ENCODE measurements at regions not wholly inside any gene's neighbourhood (a gene's known extent, or its start where the extent isn't known, plus 50 kb on each side); places are given as distances from the start of the nearest gene placed in this dataset.

DNA sequence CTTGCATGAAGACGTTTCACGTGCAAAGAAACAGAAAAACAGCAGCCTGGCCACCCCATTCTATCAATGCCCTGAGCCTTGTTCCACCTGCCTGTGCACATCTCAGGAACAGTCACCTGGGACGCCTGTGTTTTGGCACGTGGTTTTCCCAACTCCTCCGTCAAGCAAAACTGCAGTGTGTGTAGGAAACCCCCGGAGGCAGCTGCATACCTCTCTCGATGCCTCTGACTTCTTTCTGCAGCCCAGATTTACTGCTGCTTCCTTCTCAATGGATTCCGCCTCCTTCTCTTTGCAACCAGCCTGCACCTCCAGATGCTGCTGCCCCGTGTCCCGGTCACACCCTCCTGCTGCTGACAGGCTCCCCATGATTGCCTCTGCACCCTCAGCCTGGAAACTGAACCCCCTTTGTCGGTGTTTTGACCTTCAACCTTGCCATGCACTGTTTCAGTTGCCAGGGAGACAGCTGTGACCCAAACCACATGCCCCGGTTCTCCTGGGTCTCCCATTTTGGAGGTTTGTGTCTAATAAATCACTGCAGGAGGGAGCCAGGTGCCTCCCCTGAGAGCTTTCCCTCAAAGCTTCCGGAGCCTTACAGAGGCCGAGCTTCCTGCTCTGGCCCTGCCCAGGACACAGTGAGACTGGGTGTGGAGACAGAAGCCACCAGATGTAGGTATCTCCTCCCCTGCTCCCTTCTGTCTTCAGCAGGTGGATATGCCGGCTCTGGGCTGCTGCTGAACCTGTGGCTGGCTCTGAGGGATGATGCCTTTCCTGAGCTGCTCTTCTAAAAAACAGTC, 395.5 kb upstream of the IRX1 start:
- Histone ChIP-seq H3K27me3 (ENCODE audit: control insufficient read depth in 3 of 3, insufficient read depth in 3 of 3, low read length in 3 of 3) (peaks cover 19 to 49% (median 33%) of the 10 kb centered on the region in 3 donors), H3K27ac (ENCODE audit: low read depth, low read length) (no peak overlapping the region), H3K4me3 (ENCODE audit: low read length in 3 of 3) (no peak overlapping the region), H3K36me3 (ENCODE audit: control insufficient read depth in 3 of 3, insufficient read depth in 3 of 3, low read length in 3 of 3) (no peaks in the 10 kb centered on the region), H3K9ac (ENCODE audit: low read depth in 1 of 3, low read length in 3 of 3) (no peak overlapping the region), H3K9me3 (ENCODE audit: control insufficient read depth in 3 of 3, low read length in 3 of 3) (peaks cover 0 to 5% (median 2%) of the 10 kb centered on the region in 3 donors), H3K4me1 (ENCODE audit: control insufficient read depth in 3 of 3, insufficient read depth in 3 of 3, low read length in 3 of 3) (peaks cover 0 to 7% (median 4%) of the 10 kb centered on the region in 3 donors)

DNA sequence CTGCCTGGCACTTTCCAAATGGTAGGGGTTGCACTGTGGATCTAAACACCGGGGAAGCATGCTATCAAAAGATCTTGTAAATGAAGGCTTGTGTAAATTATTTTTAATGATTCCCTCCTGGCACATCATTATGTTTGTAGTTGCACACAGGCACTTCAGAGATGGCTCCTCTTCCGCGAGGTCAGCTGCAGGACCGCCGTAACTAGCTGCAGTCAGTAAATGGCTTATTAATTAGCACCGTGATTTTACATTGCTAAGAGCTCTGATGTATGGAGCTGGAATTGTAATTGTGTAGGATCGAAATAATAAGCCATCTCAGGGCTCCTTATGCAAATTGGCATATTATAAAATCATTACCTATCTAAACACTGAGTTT, 397.6 kb upstream of the IRX1 start:
- Histone ChIP-seq H3K36me3 (ENCODE audit: control insufficient read depth in 3 of 3, insufficient read depth in 3 of 3, low read length in 3 of 3) (no peaks in the 10 kb centered on the region), H3K4me3 (ENCODE audit: low read length in 3 of 3) (no peak overlapping the region), H3K9ac (ENCODE audit: low read depth in 1 of 3, low read length in 3 of 3) (no peak overlapping the region), H3K4me1 (ENCODE audit: control insufficient read depth in 3 of 3, insufficient read depth in 3 of 3, low read length in 3 of 3) (peaks cover 0 to 7% (median 4%) of the 10 kb centered on the region in 3 donors), H3K9me3 (ENCODE audit: control insufficient read depth in 3 of 3, low read length in 3 of 3) (no peaks in the 10 kb centered on the region), H3K27ac (ENCODE audit: low read depth, low read length) (no peak overlapping the region), H3K27me3 (ENCODE audit: control insufficient read depth in 3 of 3, insufficient read depth in 3 of 3, low read length in 3 of 3) (peaks cover 19 to 53% (median 33%) of the 10 kb centered on the region in 3 donors)

GRCh38 chr5:3197304-3198073, 398.1 kb upstream of the IRX1 start:
- H3K27me3 ChIP-seq (ENCODE audit: control insufficient read depth in 3 of 3, insufficient read depth in 3 of 3, low read length in 3 of 3): peaks cover 19 to 51% (median 33%) of the 10 kb centered on the region in 3 donors
- peaks cover 0 to 7% (median 4%) of the 10 kb centered on the region in 3 donors for H3K4me1 ChIP-seq (ENCODE audit: control insufficient read depth in 3 of 3, insufficient read depth in 3 of 3, low read length in 3 of 3)
- no peak overlapping the region for H3K27ac ChIP-seq (ENCODE audit: low read depth, low read length)
- no peaks in the 10 kb centered on the region for H3K36me3 ChIP-seq (ENCODE audit: control insufficient read depth in 3 of 3, insufficient read depth in 3 of 3, low read length in 3 of 3)
- no peaks in the 10 kb centered on the region for H3K9me3 ChIP-seq (ENCODE audit: control insufficient read depth in 3 of 3, low read length in 3 of 3)
- H3K4me3 ChIP-seq (ENCODE audit: low read length in 3 of 3): no peak overlapping the region
- no peak overlapping the region for H3K9ac ChIP-seq (ENCODE audit: low read depth in 1 of 3, low read length in 3 of 3)

GRCh38 chr5:3195994-3196393, 399.6 kb upstream of the IRX1 start:
- peaks cover 0 to 7% (median 4%) of the 10 kb centered on the region in 3 donors for H3K4me1 ChIP-seq (ENCODE audit: control insufficient read depth in 3 of 3, insufficient read depth in 3 of 3, low read length in 3 of 3)
- no peak overlapping the region for H3K9ac ChIP-seq (ENCODE audit: low read depth in 1 of 3, low read length in 3 of 3)
- H3K27ac ChIP-seq (ENCODE audit: low read depth, low read length): no peak overlapping the region
- no peaks in the 10 kb centered on the region for H3K9me3 ChIP-seq (ENCODE audit: control insufficient read depth in 3 of 3, low read length in 3 of 3)
- peaks cover 19 to 45% (median 31%) of the 10 kb centered on the region in 3 donors for H3K27me3 ChIP-seq (ENCODE audit: control insufficient read depth in 3 of 3, insufficient read depth in 3 of 3, low read length in 3 of 3)
- no peak overlapping the region for H3K4me3 ChIP-seq (ENCODE audit: low read length in 3 of 3)
- no peaks in the 10 kb centered on the region for H3K36me3 ChIP-seq (ENCODE audit: control insufficient read depth in 3 of 3, insufficient read depth in 3 of 3, low read length in 3 of 3)

DNA sequence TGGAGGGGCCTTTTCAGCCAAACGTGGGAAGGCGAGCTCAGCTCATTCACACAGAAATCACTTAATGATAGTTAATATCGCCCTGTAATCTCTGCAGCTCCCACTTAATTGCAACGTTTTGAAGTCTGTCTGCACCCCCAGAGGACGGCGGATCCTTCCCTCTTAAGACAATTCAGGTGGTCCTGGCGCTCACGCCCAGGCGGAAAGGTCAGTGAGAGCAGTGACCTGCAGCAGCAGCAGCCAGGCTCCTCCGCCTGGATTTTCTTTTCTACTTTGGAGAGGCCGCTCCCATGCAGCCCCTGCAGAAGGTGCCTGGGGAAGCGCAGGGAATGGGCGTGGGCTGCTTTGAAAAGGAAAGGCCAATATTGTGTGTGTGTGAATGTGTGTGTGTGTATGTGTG, 400.9 kb upstream of the IRX1 start:
- Histone ChIP-seq H3K4me3 (ENCODE audit: low read length in 3 of 3) (no peak overlapping the region), H3K27me3 (ENCODE audit: control insufficient read depth in 3 of 3, insufficient read depth in 3 of 3, low read length in 3 of 3) (peaks cover 19 to 33% (median 19%) of the 10 kb centered on the region in 3 donors), H3K9ac (ENCODE audit: low read depth in 1 of 3, low read length in 3 of 3) (no peak overlapping the region), H3K9me3 (ENCODE audit: control insufficient read depth in 3 of 3, low read length in 3 of 3) (no peaks in the 10 kb centered on the region), H3K27ac (ENCODE audit: low read depth, low read length) (no peak overlapping the region), H3K4me1 (ENCODE audit: control insufficient read depth in 3 of 3, insufficient read depth in 3 of 3, low read length in 3 of 3) (peaks cover 0 to 7% (median 4%) of the 10 kb centered on the region in 3 donors), H3K36me3 (ENCODE audit: control insufficient read depth in 3 of 3, insufficient read depth in 3 of 3, low read length in 3 of 3) (no peaks in the 10 kb centered on the region)

DNA sequence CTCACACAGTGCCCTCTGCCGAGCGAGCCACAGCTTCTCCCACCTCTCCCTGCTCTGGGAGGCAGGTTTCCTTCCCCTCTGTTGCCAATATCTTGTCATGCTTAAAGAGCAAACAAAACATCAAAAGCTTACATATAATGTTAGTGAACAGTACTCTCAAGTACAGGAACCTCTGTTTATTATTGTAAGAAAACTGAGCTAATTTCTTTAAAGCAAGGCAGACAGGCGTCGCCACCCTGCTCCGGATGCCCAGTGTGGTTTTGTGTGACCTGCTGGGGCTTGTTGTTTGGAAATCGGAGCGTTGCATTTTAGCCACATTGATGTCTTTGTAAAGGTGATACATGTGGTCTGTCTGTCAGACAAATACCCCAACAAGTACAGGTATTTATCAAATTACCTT, 401.4 kb upstream of the IRX1 start:
- H3K36me3 ChIP-seq (ENCODE audit: control insufficient read depth in 3 of 3, insufficient read depth in 3 of 3, low read length in 3 of 3): no peaks in the 10 kb centered on the region
- H3K4me1 ChIP-seq (ENCODE audit: control insufficient read depth in 3 of 3, insufficient read depth in 3 of 3, low read length in 3 of 3): peaks cover 0 to 7% (median 4%) of the 10 kb centered on the region in 3 donors
- no peak overlapping the region for H3K4me3 ChIP-seq (ENCODE audit: low read length in 3 of 3)
- H3K9ac ChIP-seq (ENCODE audit: low read depth in 1 of 3, low read length in 3 of 3): no peak overlapping the region
- H3K27me3 ChIP-seq (ENCODE audit: control insufficient read depth in 3 of 3, insufficient read depth in 3 of 3, low read length in 3 of 3): peaks cover 15 to 29% (median 15%) of the 10 kb centered on the region in 3 donors
- H3K9me3 ChIP-seq (ENCODE audit: control insufficient read depth in 3 of 3, low read length in 3 of 3): no peaks in the 10 kb centered on the region
- H3K27ac ChIP-seq (ENCODE audit: low read depth, low read length): no peak overlapping the region

- no peak overlapping the region for H3K4me3 ChIP-seq (ENCODE audit: low read length in 3 of 3)
- H3K9me3 ChIP-seq (ENCODE audit: control insufficient read depth in 3 of 3, low read length in 3 of 3): no peaks in the 10 kb centered on the region
- H3K36me3 ChIP-seq (ENCODE audit: control insufficient read depth in 3 of 3, insufficient read depth in 3 of 3, low read length in 3 of 3): no peaks in the 10 kb centered on the region
- peaks cover 0 to 16% (median 0%) of the 10 kb centered on the region in 3 donors for H3K27me3 ChIP-seq (ENCODE audit: control insufficient read depth in 3 of 3, insufficient read depth in 3 of 3, low read length in 3 of 3)
- H3K27ac ChIP-seq (ENCODE audit: low read depth, low read length): no peak overlapping the region
- H3K4me1 ChIP-seq (ENCODE audit: control insufficient read depth in 3 of 3, insufficient read depth in 3 of 3, low read length in 3 of 3): no peaks in the 10 kb centered on the region
- H3K9ac ChIP-seq (ENCODE audit: low read depth in 1 of 3, low read length in 3 of 3): no peak overlapping the region
These were observed 404.0 kb upstream of the IRX1 start for GRCh38 chr5:3191585-3191984.

GRCh38 chr5:3190930-3191329, 404.7 kb upstream of the IRX1 start:
- H3K4me1 ChIP-seq (ENCODE audit: control insufficient read depth in 3 of 3, insufficient read depth in 3 of 3, low read length in 3 of 3): no peaks in the 10 kb centered on the region
- H3K36me3 ChIP-seq (ENCODE audit: control insufficient read depth in 3 of 3, insufficient read depth in 3 of 3, low read length in 3 of 3): no peaks in the 10 kb centered on the region
- no peaks in the 10 kb centered on the region for H3K9me3 ChIP-seq (ENCODE audit: control insufficient read depth in 3 of 3, low read length in 3 of 3)
- H3K4me3 ChIP-seq (ENCODE audit: low read length in 3 of 3): no peak overlapping the region
- H3K27ac ChIP-seq (ENCODE audit: low read depth, low read length): no peak overlapping the region
- H3K27me3 ChIP-seq (ENCODE audit: control insufficient read depth in 3 of 3, insufficient read depth in 3 of 3, low read length in 3 of 3): peaks cover 0 to 12% (median 0%) of the 10 kb centered on the region in 3 donors
- H3K9ac ChIP-seq (ENCODE audit: low read depth in 1 of 3, low read length in 3 of 3): no peak overlapping the region

GRCh38 chr5:3190433-3190832, 405.2 kb upstream of the IRX1 start:
- Histone ChIP-seq H3K4me1 (ENCODE audit: control insufficient read depth in 3 of 3, insufficient read depth in 3 of 3, low read length in 3 of 3) (no peaks in the 10 kb centered on the region), H3K4me3 (ENCODE audit: low read length in 3 of 3) (no peak overlapping the region), H3K9me3 (ENCODE audit: control insufficient read depth in 3 of 3, low read length in 3 of 3) (no peaks in the 10 kb centered on the region), H3K27ac (ENCODE audit: low read depth, low read length) (no peak overlapping the region), H3K27me3 (ENCODE audit: control insufficient read depth in 3 of 3, insufficient read depth in 3 of 3, low read length in 3 of 3) (peaks cover 0 to 14% (median 0%) of the 10 kb centered on the region in 3 donors), H3K9ac (ENCODE audit: low read depth in 1 of 3, low read length in 3 of 3) (no peak overlapping the region), H3K36me3 (ENCODE audit: control insufficient read depth in 3 of 3, insufficient read depth in 3 of 3, low read length in 3 of 3) (no peaks in the 10 kb centered on the region)

Data from skeletal muscle tissue (tissue), 3 donors.